ENCODE measurements at regions not wholly inside any gene's neighbourhood (a gene's known extent, or its start where the extent isn't known, plus 50 kb on each side); places are given as distances from the start of the nearest gene placed in this dataset.

DNA sequence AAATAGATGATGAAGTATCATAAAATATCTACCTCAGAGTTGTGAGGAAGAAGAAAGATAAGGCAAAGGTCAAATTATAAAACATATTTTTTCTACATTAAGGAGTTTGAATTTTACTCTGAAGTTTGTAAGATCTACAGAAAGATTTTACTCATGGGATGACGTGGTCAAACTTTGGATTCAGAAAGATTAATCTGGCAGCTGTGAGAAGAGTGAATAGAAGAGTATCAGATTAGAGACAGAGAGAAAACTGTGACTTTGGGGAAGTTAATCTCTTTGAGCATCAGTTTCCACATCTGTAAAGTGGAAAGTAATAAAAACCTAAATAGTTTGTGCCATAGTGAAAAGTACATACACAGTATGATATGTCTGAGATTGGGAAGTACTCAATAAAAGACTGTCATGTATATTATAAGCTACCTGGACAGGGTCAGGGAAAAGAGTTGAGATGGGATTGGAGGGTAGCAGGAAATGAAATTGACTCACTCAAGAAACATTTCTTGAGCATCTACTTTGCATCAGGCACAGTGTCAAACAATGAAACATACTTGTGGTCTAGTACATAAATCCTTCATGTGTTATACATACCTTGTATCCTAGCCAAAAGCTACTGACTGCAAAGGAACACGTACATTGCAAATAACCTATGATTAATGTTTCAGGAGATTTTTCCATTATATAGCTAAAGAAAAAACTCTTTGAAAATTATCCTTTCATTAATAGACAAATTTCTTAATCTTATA lies 222.1 kb downstream of the TMEM200A start:
- TF ChIP-seq, protein P1, sequence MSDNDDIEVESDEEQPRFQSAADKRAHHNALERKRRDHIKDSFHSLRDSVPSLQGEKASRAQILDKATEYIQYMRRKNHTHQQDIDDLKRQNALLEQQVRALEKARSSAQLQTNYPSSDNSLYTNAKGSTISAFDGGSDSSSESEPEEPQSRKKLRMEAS (IDR thresholded peaks at IDR 0.05), result no peak
- no peak for TF ChIP-seq RAD21 (IDR thresholded peaks at IDR 0.05; ENCODE audit: low read depth)
